Gastroesophageal sphincter (tissue), 4 donors: ENCODE measurements at regions not wholly inside any gene's neighbourhood (a gene's known extent, or its start where the extent isn't known, plus 50 kb on each side); places are given as distances from the start of the nearest gene placed in this dataset.

Experiments
- ATAC-seq: fragments of 150-250 bp; one replicate; pipeline ENCODE4 v1.9.1; 2016; ENCODE audit warnings: mild to moderate bottlenecking, moderate library complexity
- H3K27ac ChIP-seq, 4 donors: fragments of 200-600 bp; sonication (generic) in 3 of 4; 1 replicate in 3 of 4; 2 replicates in 1 of 4; pipeline ENCODE4 v1.5.1; 2016 to 2019
- H3K27me3 ChIP-seq: fragments of 200-600 bp; sonication (generic); one replicate; pipeline ENCODE4 v1.5.1; 2019
- H3K36me3 ChIP-seq, 2 donors: fragments of 200-600 bp; sonication (generic); one replicate each; pipeline ENCODE4 v1.5.1; 2019; ENCODE audit warnings: control low read depth in 1 of 2
- H3K4me1 ChIP-seq, 3 donors: fragments of 200-600 bp; sonication (generic); 1 replicate in 2 of 3; 2 replicates in 1 of 3; pipeline ENCODE4 v1.5.1; 2016 to 2019; ENCODE audit warnings: control low read depth in 2 of 3
- H3K4me3 ChIP-seq, 2 donors: fragments of 200-600 bp; sonication (generic); one replicate each; pipeline ENCODE4 v1.5.1; 2019; ENCODE audit warnings: mild to moderate bottlenecking in 1 of 2, moderate library complexity in 1 of 2
- H3K9me3 ChIP-seq, 3 donors: fragments of 200-600 bp; sonication (generic); one replicate each; pipeline ENCODE4 v1.5.1; 2017 to 2019; ENCODE audit warnings: control low read depth in 2 of 3
- CTCF ChIP-seq, 4 experiments: fragments of 200-600 bp in 2 of 4; fragments of 450-650 bp in 2 of 4; sonication (generic) in 1 of 4; IDR thresholded peaks; one replicate each; pipeline ENCODE4 v1.5.1; 2017 to 2019; ENCODE audit warnings: antibody characterized with exemption in 4 of 4, mild to moderate bottlenecking in 2 of 4, moderate library complexity in 2 of 4
- EP300 ChIP-seq: sonication (generic); formaldehyde crosslinking; IDR thresholded peaks from one replicate; pipeline ENCODE4 v1.6.1; 2017; ENCODE audit warnings: antibody characterized with exemption, mild to moderate bottlenecking
- POLR2A ChIP-seq, 2 donors: fragments of 450-650 bp; IDR thresholded peaks; one replicate each; pipeline ENCODE4 v1.6.1; 2017; ENCODE audit warnings: antibody characterized with exemption in 2 of 2, mild to moderate bottlenecking in 2 of 2, moderate library complexity in 1 of 2
- POLR2AphosphoS5 ChIP-seq: sonication (generic); formaldehyde crosslinking; IDR thresholded peaks from one replicate; pipeline ENCODE4 v1.6.1; 2017; ENCODE audit warnings: antibody characterized with exemption
- WGBS, 2 donors: methylation state at CpG; one replicate each; pipeline ENCODE4 v1.1.5; 2018; ENCODE audit warnings: low coverage in 1 of 2; 5-methylcytosine and 5-hydroxymethylcytosine counted together

DNA sequence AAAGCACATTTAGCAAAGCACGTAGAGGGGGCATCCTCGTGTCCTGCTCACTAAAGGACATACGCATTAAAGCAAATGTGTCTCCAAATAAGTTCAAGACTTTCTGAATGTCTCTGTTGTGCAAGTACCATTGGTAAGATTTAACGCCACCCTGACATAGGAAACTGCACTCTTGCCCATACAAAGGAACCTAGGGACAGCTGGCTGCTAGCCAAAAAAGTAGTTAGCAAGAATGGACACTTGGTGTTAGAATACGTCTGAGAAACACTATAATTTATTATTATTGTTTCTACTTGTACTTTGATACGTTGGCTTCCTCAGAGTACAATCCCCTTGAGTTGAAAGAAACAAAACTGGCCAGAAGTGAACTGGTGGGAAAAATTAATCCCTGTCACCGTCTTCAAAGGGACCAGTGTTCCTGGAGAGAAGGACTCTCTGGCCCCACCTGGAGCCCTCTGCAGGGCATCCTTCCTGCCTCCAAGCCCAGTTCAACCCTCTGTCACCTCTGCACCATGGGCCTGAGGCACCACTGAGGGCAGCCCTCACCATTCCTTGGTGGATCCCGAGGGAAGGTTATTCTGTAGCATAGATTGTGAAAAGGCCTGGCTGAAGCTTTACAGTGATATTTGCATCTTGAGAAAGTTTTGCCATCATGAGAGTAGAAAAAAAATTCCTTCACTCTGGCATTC, 51.4 kb upstream of the APCDD1 start:
- H3K27ac ChIP-seq, result no peak overlapping the region
- no peak for ATAC-seq
- 75 to 86% methylated on average over 6 to 7 of the region's 8 CpGs for WGBS, 2 donors

DNA sequence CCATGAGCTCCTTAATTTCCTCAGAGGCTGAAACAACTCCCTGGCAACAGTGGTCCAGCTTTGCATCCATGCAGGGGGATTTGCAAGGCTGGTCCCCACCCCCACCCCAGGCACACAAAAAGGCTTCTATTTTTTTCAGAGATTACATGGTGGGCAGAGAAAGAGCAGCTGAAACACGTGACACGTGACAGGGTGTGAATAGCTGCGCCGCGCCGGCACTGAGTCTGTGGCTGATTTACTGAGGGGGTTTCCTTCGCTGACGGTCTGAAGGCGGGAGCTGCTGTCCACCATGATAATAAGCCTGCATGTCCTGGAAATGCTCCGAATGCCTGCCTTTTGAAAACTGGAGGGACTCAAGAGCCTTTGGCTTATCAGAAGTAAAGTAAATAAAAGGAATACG, 50.7 kb upstream of the APCDD1 start:
- Histone ChIP-seq H3K27me3 (peaks cover 3% of the 10 kb centered on the region), H3K4me1 (peaks cover 0 to 23% (median 0%) of the 10 kb centered on the region in 3 donors), H3K27ac (peak overlapping the region in 3 of 4 donors; percentile 57 to 63 (median 61)), H3K9me3 (no peaks in the 10 kb centered on the region), H3K4me3 (no peak overlapping the region), H3K36me3 (no peaks in the 10 kb centered on the region)
- WGBS, 2 donors, result 85 to 94% methylated on average over 9 to 11 of the region's 11 CpGs
- ATAC-seq, result no peak
- TF ChIP-seq POLR2A (IDR thresholded peaks at IDR 0.05), result no peak
- TF ChIP-seq POLR2AphosphoS5, result no peak
- TF ChIP-seq EP300, result no peak
- no peak for TF ChIP-seq CTCF (IDR thresholded peaks at IDR 0.05)

More for the DNA sequence above, 51.4 kb upstream of the APCDD1 start:
- TF ChIP-seq CTCF (IDR thresholded peaks at IDR 0.05) (no peak), EP300 (no peak), POLR2AphosphoS5 (no peak), POLR2A (IDR thresholded peaks at IDR 0.05) (no peak)
- H3K4me3 ChIP-seq, result no peak overlapping the region
- no peaks in the 10 kb centered on the region for H3K36me3 ChIP-seq
- peaks cover 3% of the 10 kb centered on the region for H3K27me3 ChIP-seq
- peaks cover 0 to 23% (median 0%) of the 10 kb centered on the region in 3 donors for H3K4me1 ChIP-seq
- no peaks in the 10 kb centered on the region for H3K9me3 ChIP-seq

DNA sequence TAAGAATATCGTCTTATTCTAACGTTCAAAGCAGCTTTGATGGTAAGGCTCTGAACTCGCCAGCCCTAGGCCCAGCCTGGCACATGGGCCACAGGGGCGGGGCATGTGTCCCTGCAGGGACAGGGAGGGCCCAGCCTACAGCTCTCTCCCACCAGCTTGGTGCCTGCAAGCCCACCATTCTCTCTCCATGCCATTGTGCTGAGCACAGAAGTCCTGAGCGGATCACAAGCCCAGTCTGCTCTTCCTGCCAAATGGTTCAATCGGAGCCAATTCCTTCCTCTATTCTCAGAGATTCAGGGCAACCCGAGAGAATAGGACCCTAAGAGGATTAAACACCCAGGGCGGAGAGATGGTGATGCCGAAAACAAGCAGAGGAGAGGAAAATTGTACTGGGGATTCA, 50.3 kb upstream of the APCDD1 start:
- no peaks in the 10 kb centered on the region for H3K36me3 ChIP-seq
- peaks cover 3% of the 10 kb centered on the region for H3K27me3 ChIP-seq
- H3K4me1 ChIP-seq, result peaks cover 0 to 23% (median 0%) of the 10 kb centered on the region in 3 donors
- ATAC-seq, result no peak
- 74 to 85% methylated on average over 4 to 5 of the region's 9 CpGs for WGBS, 2 donors
- no peak for TF ChIP-seq CTCF (IDR thresholded peaks at IDR 0.05)
- TF ChIP-seq POLR2A (IDR thresholded peaks at IDR 0.05), result no peak
- TF ChIP-seq POLR2AphosphoS5, result no peak
- TF ChIP-seq EP300, result no peak
- H3K9me3 ChIP-seq, result no peaks in the 10 kb centered on the region
- H3K4me3 ChIP-seq, result no peak overlapping the region
- peak overlapping the region in 3 of 4 donors; percentile 57 to 63 (median 61) for H3K27ac ChIP-seq
